EH (cell line): ENCODE measurements at regions not wholly inside any gene's neighbourhood (a gene's known extent, or its start where the extent isn't known, plus 50 kb on each side); places are given as distances from the start of the nearest gene placed in this dataset.

ENCODE experiments used
- DNase-seq: peaks from one replicate; pipeline ENCODE4 v3.0.0-alpha.2; 2015; ENCODE audit warnings: low read depth

- no peak for DNase-seq
Observed at GRCh38 chr1:192418552-192419285, 101.9 kb downstream of the RGS21 start.

DNA sequence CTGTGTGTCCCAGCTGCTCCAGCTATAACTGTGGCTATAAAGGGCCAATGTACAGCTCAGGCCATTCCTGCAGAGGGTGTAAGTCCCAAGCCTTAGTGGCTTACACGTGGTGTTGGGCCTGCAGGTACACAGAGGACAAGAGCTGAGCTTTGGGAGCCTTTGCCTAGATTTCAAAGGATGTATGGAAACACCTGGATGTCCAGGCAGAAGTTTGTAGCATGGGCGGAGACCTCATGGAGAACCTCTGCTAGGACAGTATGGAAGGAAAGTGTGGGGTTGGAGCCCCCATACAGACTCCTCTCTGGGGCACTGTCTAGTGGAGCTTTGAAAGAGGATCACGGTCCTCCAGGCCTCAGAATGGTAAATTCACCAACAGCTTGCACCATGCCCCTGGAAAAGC lies 113.9 kb downstream of the RGS21 start:
- no peak for DNase-seq

GRCh38 chr1:192435704-192436103 lies 118.9 kb downstream of the RGS21 start:
- DNase-seq, result no peak

- DNase-seq, result no peak
Observed at GRCh38 chr1:192436441-192437078, 119.8 kb downstream of the RGS21 start.

- DNase-seq, result no peak
Observed at GRCh38 chr1:192438737-192439136, 121.9 kb downstream of the RGS21 start.

DNA sequence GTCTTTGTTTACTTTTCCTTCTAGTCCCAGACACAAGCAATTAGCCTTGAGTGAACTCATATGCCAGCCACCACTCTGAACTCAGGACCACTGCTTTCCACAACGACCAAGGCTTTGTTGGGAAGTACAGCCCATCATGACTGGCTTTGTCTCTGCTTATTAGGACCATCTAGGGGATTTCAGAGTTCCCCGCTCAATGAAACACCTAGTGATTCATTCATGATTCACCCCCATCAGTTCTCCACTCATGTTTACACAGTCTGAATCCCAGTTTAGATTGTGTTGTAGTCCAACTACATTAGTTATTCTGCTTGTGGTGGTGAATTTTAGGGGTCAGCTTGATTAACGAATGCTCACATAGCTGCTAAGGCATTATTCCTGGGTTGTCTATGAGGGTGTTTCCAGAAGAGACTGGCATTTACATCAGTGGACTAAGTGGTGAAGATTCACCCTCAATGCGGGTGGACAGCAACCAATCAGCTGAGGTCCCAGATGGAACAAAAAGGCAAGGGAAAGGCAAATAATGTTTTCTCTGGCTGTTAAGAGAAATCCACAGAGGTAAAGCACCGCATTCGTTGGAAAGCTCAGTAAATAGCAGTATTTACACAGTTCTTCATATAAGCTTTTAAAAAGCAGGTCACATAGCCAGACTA lies 122.7 kb downstream of the RGS21 start:
- peak; percentile 44 for DNase-seq

DNA sequence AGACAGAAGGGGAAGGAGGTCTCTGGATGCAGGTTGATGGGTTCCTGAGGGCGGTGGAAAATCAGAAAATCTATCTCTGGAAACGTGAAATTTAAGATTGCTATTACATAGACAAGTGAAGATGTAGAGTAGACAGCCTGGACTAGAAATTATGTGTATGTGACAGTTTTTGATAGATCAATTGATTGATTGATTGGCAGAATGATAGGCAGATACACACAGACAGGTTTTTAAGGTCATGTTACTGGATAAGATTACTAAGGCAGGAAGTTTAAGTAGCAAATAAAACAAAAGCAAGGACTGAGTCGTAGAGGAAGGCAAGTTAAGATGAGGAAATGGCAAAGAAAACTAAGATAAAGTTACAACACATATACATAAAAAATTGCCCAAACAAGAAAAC lies 124.7 kb downstream of the RGS21 start:
- no peak for DNase-seq

DNA sequence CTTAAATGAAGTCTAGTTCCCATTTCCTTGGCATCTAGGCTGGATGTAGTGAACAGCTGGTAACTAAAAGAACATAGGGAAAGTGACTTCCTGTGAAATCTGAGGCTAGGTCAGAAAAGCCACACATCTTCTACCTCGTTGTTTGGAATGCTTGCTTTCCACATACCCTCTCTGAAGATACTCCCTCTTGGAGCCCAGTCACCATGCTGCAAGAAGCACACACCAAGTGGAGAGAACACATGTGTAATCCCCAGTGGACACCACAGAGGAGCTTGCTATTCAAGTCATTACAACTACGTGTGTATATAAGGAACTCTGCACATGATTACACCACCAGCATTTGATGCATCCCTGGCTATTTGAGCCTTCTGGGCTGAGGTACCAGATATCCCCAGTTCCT lies 125.9 kb downstream of the RGS21 start:
- no peak for DNase-seq

DNA sequence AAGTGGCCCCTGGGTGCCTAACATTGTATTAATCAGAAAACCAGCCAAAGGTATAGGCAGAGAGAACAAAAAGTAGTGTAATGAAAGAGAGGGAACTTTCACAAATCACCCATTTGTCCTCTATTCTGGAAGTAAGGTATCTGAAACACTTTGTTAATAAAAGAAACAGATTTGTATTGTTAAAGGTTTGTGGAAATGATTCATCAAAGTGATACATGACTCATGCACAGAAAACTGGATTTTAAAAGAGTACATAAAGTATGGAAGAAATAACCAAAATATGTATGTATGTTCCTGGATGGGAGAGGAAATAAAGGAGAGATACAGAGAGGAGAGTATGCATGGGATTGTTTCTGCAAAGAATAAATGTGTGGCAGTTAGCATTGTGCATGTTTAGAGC lies 126.8 kb downstream of the RGS21 start:
- no peak for DNase-seq

- no peak for DNase-seq
Observed at GRCh38 chr1:192445241-192445640, 128.4 kb downstream of the RGS21 start.

- peak; percentile 54 for DNase-seq
Observed at GRCh38 chr1:192445839-192446489, 129.2 kb downstream of the RGS21 start.

DNA sequence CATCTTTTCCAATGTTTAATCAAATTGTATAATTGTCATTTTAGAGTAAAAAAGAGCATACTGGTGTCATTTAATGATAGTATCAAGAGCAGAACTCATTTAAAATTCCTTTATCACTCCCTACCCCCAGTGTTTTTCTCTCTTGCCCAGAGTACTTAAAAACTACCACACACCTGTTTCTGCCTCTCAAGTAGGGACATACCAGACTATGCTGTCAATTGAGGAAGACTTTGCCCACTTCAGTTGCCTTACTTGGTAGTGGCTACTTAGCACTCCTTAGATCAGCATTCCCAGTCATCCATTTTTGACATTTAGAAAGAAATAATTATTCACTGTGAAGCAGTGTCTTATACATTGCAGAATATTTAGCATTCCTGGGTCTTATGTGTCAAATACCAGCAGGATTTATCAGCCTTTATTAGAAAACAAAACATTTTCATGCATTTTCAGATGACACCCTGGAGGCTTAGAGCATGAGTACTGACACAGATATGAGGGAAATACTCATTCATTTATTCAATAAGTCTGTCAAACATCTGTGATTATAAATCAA lies 127.5 kb upstream of the RGS1 start:
- DNase-seq, result peak; percentile 21

DNA sequence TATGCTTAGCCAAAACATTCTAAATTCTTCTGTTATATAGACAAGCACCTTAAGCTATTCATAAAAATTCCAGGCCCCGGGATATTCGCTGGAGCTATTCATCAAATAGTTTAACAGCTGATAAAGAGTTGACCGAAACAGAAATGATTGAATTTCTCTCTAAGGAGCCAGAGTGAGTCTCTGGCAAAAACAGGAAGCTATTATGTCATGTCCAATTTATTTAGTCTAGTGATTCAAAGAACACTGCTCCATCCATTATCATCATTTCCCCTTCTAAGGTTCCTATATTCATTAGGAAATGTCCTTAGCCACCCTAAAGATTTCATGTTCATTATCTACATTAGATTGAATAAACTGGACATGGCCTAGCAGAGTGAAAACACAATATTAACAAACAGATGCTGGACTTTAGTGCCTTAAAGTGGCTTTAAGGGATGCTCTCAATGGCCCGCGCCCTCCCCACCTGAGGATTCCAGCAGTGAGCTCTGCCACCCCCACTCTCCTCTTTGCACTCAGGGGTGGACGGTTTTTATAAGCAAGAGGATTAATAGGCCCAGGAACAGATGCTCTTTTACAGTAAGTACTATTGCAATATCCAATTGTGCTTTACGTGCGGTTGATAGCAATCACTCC lies 122.1 kb upstream of the RGS1 start:
- peak; percentile 7 for DNase-seq

- DNase-seq, result no peak
Observed at GRCh38 chr1:192459467-192459866, 116.1 kb upstream of the RGS1 start.

DNA sequence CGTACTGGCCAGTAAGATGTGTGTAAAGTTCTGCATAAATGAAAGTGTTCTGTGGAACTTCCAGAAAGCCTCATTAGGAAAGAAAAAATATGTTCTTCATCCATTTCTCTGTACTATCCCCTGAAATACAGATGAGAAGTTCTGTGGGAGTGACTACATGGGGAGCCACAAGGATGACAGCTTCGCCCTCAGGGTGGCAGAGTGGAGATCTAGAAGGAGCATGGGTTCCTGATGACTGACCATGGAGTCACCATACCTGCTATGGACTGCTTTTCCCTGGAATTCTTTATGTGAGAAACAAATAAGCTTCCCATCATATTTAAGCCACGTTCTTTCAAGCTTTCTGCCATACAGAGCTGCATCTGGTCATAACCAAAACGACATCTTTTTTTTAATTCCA lies 113.9 kb upstream of the RGS1 start:
- no peak for DNase-seq

DNA sequence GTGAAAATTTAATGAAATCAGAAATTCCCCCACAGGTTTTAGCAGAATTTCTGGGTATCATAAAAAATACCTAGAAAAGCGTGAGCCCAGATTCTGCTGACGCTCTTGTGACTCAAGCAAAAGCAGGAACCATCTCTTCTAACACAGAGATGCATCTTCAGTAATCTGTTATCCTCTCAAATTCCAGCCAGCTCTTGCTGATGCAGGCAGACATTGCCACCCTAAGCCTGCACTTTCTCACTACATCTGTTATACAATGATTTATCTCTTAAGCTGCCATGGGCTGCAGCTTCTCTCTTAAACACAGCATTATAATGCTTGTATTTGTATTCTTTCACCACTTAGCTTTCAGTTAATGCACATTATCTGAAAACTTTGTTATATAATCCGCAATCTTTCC lies 113.0 kb upstream of the RGS1 start:
- DNase-seq, result no peak

DNA sequence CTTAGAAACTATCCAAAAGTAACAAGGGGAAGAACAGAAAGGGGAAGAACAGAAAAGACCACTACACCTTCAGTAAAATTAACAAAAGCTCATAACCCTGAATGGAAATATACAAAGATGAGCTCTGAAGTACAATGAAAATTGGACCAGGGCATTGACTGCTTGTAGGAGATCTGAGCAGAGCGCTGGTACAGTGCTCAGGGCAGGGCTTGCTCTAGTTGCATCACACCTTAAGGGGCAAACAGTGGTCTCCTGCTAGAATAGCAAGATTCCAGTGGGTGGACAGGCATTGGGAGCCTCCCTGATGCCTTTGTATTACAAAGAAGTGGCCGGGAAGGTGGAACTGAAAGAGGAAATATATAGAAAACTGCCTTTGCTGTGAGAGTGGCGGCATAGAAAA lies 111.9 kb upstream of the RGS1 start:
- DNase-seq, result no peak

GRCh38 chr1:192465221-192465620 lies 110.4 kb upstream of the RGS1 start:
- DNase-seq, result peak; percentile 18

DNA sequence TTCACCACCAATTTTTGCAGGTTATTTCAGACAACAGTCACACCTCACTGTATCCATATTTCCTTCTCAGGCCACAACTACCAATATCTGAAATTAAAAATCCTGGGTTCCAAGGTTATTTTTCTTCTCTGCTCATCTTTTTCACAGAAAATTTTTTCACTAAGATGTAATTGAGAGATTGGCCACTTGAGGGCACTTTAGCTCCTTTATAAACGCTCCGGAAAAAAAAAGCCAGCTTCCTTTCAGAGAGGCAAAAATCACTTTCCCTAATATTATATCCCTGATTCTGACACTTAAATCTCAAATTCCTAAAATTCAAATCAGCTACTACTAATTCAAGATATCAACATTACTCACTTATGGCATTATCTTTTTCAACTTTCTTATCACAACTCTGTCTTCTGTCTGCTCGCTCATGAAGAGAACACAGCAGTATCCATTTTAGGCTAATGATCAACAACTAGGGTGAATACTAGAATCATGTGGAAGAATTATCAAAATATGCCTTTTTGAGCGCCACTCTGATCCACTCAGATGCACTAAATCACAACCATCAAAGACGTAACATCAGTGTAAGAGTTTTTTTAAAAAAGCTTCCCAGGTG lies 101.4 kb upstream of the RGS1 start:
- DNase-seq, result peak; percentile 44

- no peak for DNase-seq
Observed at GRCh38 chr1:192475329-192475728, 100.2 kb upstream of the RGS1 start.

- no peak for DNase-seq
Observed at GRCh38 chr1:192475970-192476369, 99.6 kb upstream of the RGS1 start.
